Keratinocyte (primary cell): ENCODE measurements at regions not wholly inside any gene's neighbourhood (a gene's known extent, or its start where the extent isn't known, plus 50 kb on each side); places are given as distances from the start of the nearest gene placed in this dataset.

Experiments used
- DNase-seq: peaks from one replicate; pipeline ENCODE4 v3.0.0-alpha.2; 2011; ENCODE audit warnings: low read depth, missing footprints, low spot score
- FAIRE-seq: peaks from 2 replicates; lab custom pipeline; 2011; peaks lifted over from hg19 to GRCh38; lab: Jason Lieb, UNC
- H2AFZ ChIP-seq: 2 replicates; pipeline ENCODE4 v1.6.0; 2012; ENCODE audit warnings: low read length, control low read depth, inconsistent platforms; ENCODE audit not compliant: control insufficient read depth
- H3K27ac ChIP-seq: 2 replicates; pipeline ENCODE4 v1.5.1; 2011; ENCODE audit warnings: low read length; ENCODE audit not compliant: control insufficient read depth, insufficient read depth
- H3K27me3 ChIP-seq: 3 replicates; pipeline ENCODE4 v1.6.0; 2011; ENCODE audit warnings: low read length; ENCODE audit not compliant: control insufficient read depth, insufficient read depth; ENCODE audit errors: extremely low read depth
- H3K36me3 ChIP-seq, 2 experiments: 2 replicates in 1 of 2; 3 replicates in 1 of 2; pipeline ENCODE4 v1.5.1; 2011; ENCODE audit warnings: low read length in 2 of 2, mild to moderate bottlenecking in 1 of 2; ENCODE audit not compliant: control insufficient read depth in 2 of 2, insufficient read depth in 2 of 2; ENCODE audit errors: extremely low read depth in 1 of 2
- H3K4me1 ChIP-seq: 3 replicates; pipeline ENCODE4 v1.5.1; 2011; ENCODE audit warnings: low read length; ENCODE audit not compliant: control insufficient read depth, insufficient read depth; ENCODE audit errors: extremely low read depth
- H3K4me2 ChIP-seq: 3 replicates; pipeline ENCODE4 v1.6.0; 2011; ENCODE audit warnings: low read depth, low read length; ENCODE audit not compliant: control insufficient read depth, insufficient read depth; ENCODE audit errors: extremely low read depth
- H3K4me3 ChIP-seq, 3 experiments: fragments of 200-600 bp in 1 of 3; sonication (generic) in 1 of 3; 2 replicates in 2 of 3; 3 replicates in 1 of 3; pipeline ENCODE4 v1.5.1; 2011 to 2016; ENCODE audit warnings: low read length in 3 of 3, mild to moderate bottlenecking in 3 of 3, control low read depth in 2 of 3, inconsistent platforms in 1 of 3, low read depth in 1 of 3, mixed read lengths in 1 of 3, mixed run types in 1 of 3, moderate library complexity in 1 of 3; ENCODE audit not compliant: control insufficient read depth in 2 of 3, insufficient read depth in 2 of 3; ENCODE audit errors: extremely low read depth in 1 of 3
- H3K79me2 ChIP-seq: 2 replicates; pipeline ENCODE4 v1.6.0; 2012; ENCODE audit warnings: low read length; ENCODE audit not compliant: control insufficient read depth, insufficient read depth
- H3K9ac ChIP-seq: 3 replicates; pipeline ENCODE4 v1.6.0; 2011; ENCODE audit warnings: low read length; ENCODE audit not compliant: control insufficient read depth, insufficient read depth; ENCODE audit errors: extremely low read depth
- H3K9me1 ChIP-seq: 3 replicates; pipeline ENCODE4 v1.6.0; 2011; ENCODE audit warnings: low read length; ENCODE audit not compliant: control insufficient read depth, insufficient read depth; ENCODE audit errors: extremely low read depth
- H3K9me3 ChIP-seq: 2 replicates; pipeline ENCODE4 v1.5.1; 2012; ENCODE audit warnings: low read depth, low read length; ENCODE audit not compliant: control insufficient read depth
- H4K20me1 ChIP-seq: 3 replicates; pipeline ENCODE4 v1.6.0; 2011; ENCODE audit warnings: low read length; ENCODE audit not compliant: control insufficient read depth, insufficient read depth; ENCODE audit errors: extremely low read depth
- CTCF ChIP-seq, 3 experiments: IDR thresholded peaks in 1 of 3; conservative IDR thresholded peaks in 1 of 3; optimal IDR thresholded peaks in 1 of 3; 2 replicates in 2 of 3; 3 replicates in 1 of 3; pipeline versions ENCODE3 to v1.5.1; 2011; ENCODE audit warnings: low read length in 3 of 3, mild to moderate bottlenecking in 3 of 3, moderate library complexity in 2 of 3, control low read depth in 1 of 3, inconsistent platforms in 1 of 3; ENCODE audit not compliant: insufficient read depth in 2 of 3; ENCODE audit errors: extremely low read depth in 1 of 3
- EZH2 ChIP-seq: IDR thresholded peaks from one replicate; pipeline ENCODE4 v1.6.1; 2012; ENCODE audit warnings: inconsistent platforms, mild to moderate bottlenecking, low read length, moderate library complexity
- dilution Hi-C: fragments of 300-500 bp; cut with MboI; formaldehyde crosslinking; loops from one replicate; pipeline ENCODE4 v1.7.0; 2020; ENCODE audit warnings: low sequenced_read_pairs; ENCODE audit not compliant: extremely low pct_ligation_motif_present

DNA sequence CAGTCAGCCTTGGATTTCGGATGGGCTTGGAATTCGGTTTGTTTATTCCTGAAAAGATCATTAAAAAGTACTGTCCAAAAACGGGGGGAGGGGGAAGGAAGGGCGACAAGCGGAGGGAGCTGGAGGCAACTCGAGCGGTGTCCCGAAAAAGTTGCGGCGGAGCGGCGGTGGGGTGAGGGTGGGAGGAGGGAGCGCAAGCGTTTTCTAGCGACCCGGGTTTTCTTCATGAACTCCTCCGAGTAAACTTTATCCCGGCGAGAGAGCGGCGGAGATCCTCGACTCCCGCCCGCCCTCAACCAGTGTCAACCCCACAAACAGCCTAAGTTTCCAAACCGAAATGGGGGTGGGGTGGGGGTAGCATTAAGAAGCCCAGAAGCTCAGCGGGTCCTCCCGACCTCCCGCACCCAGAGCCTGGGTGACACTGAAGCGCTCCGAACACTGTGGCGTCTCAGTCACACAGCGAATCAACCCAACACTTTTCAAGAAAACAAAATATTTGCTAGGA is 133.0 kb upstream of the C11orf58 start:
- dilution Hi-C loops, result no loop called here
- FAIRE-seq (no peak), DNase-seq (no peak)
- Histone ChIP-seq H3K9me1 (no peaks in the 10 kb centered on the region), H3K27me3 (peaks cover 9% of the 10 kb centered on the region), H3K27ac (peak overlapping the region; percentile 74), H3K36me3 (no peaks in the 10 kb centered on the region), H3K79me2 (no peaks in the 10 kb centered on the region), H3K9ac (peak overlapping the region; percentile 77), H4K20me1 (no peaks in the 10 kb centered on the region), H2AFZ (peak overlapping the region; percentile 90), H3K4me1 (peaks cover 18% of the 10 kb centered on the region), H3K9me3 (no peaks in the 10 kb centered on the region), H3K4me3 (peak overlapping the region; percentile 61 to 92 (median 89)), H3K4me2 (peak overlapping the region; percentile 99)
- no peak for TF ChIP-seq CTCF (optimal IDR thresholded peaks at IDR 0.05 in 1 of 3, IDR thresholded peaks at IDR 0.05 in 1 of 3, conservative IDR thresholded peaks at IDR 0.05 in 1 of 3; ENCODE audit: extremely low read depth in 1 of 3, insufficient read depth in 2 of 3, low read length in 3 of 3)
- no peak for TF ChIP-seq EZH2

GRCh38 chr11:16604794-16605388 is 133.6 kb upstream of the C11orf58 start:
- peak overlapping the region; percentile 90 for H2AFZ ChIP-seq
- H3K4me3 ChIP-seq, result peak overlapping the region; percentile 61 to 92 (median 89)
- TF ChIP-seq CTCF (optimal IDR thresholded peaks at IDR 0.05 in 1 of 3, IDR thresholded peaks at IDR 0.05 in 1 of 3, conservative IDR thresholded peaks at IDR 0.05 in 1 of 3; ENCODE audit: extremely low read depth in 1 of 3, insufficient read depth in 2 of 3, low read length in 3 of 3), result no peak
- no peak for TF ChIP-seq EZH2
- FAIRE-seq (no peak), DNase-seq (no peak)
- H3K36me3 ChIP-seq, result no peaks in the 10 kb centered on the region
- H3K79me2 ChIP-seq, result no peaks in the 10 kb centered on the region
- no peaks in the 10 kb centered on the region for H3K9me1 ChIP-seq
- H3K4me1 ChIP-seq, result peaks cover 18% of the 10 kb centered on the region
- peaks cover 4% of the 10 kb centered on the region for H3K27me3 ChIP-seq
- H3K27ac ChIP-seq, result peak overlapping the region; percentile 74
- H4K20me1 ChIP-seq, result no peaks in the 10 kb centered on the region
- dilution Hi-C loops, result no loop called here
- H3K9me3 ChIP-seq, result no peaks in the 10 kb centered on the region
- H3K4me2 ChIP-seq, result peak overlapping the region; percentile 99
- H3K9ac ChIP-seq, result peak overlapping the region; percentile 77
